ENCODE measurements at regions not wholly inside any gene's neighbourhood (a gene's known extent, or its start where the extent isn't known, plus 50 kb on each side); places are given as distances from the start of the nearest gene placed in this dataset.

DNA sequence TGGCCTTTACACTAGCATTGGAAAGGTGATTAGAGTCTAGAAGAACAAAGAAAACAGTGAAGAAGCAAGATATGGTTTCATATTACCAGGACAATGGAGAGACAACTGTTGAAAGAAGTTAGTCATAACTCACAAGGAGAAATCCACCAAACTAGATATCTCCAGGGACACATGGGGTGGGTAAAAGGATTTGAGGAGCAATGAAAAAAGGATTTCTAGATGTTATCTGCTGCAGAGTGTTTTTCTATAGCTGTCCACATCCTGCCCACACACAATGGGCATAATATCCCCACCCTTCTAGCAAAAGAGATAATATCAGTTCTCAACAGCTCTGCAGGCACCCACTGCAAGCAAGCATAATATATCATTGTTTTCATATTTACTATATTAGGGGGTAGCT, 303.1 kb downstream of the HAO1 start:
- Mint-ChIP-seq H3K27me3 (no peaks in the 10 kb centered on the region), H3K4me1 (no peaks in the 10 kb centered on the region), H3K9me3 (ENCODE audit: insufficient read depth) (no peaks in the 10 kb centered on the region), H3K27ac (no peak overlapping the region), H3K4me3 (no peak overlapping the region)
- Histone ChIP-seq H3K9ac (ENCODE audit: low read length) (no peak overlapping the region), H3K27me3 (replicated peaks in 1 of 4; ENCODE audit: control extremely low read depth in 1 of 4, control insufficient read depth in 3 of 4, insufficient read depth in 4 of 4, low read length in 3 of 4) (no peaks in the 10 kb centered on the region), H3K27ac (ENCODE audit: low read length in 2 of 2) (no peak overlapping the region), H3K4me2 (replicated peaks; ENCODE audit: low read depth, low read length, poor library complexity, severe bottlenecking) (no peak overlapping the region), H3K4me3 (ENCODE audit: control extremely low read depth in 1 of 5, extremely low read depth in 1 of 5, insufficient read depth in 1 of 5, low read depth in 2 of 5, low read length in 4 of 5) (no peak overlapping the region), H3K9me3 (ENCODE audit: control extremely low read depth in 1 of 3, control insufficient read depth in 2 of 3, insufficient read depth in 1 of 3, low read length in 2 of 3) (no peaks in the 10 kb centered on the region), H4K20me1 (ENCODE audit: control insufficient read depth, insufficient read depth, low read length, poor library complexity, severe bottlenecking) (no peaks in the 10 kb centered on the region), H3K4me1 (ENCODE audit: control insufficient read depth in 2 of 2, insufficient read depth in 2 of 2, low read length in 2 of 2) (no peaks in the 10 kb centered on the region), H3K79me2 (ENCODE audit: control insufficient read depth, insufficient read depth, low read length) (no peaks in the 10 kb centered on the region), H2AFZ (ENCODE audit: insufficient read depth, low read depth, low read length, poor library complexity, severe bottlenecking) (no peak overlapping the region), H3K36me3 (replicated peaks in 1 of 2; ENCODE audit: control extremely low read depth in 1 of 2, control insufficient read depth in 1 of 2, extremely low read depth in 1 of 2, insufficient read depth in 2 of 2, low read length in 1 of 2) (no peaks in the 10 kb centered on the region)
- no peak for DNase-seq
- ATAC-seq (ENCODE audit: low read depth): no peak
- POLR2A ChIA-PET: no interaction called here
- no peak for TF ChIP-seq EZH2 (IDR thresholded peaks at IDR 0.05; ENCODE audit: borderline replicate concordance, insufficient read depth, low read depth, low read length, poor library complexity, severe bottlenecking)
- TF ChIP-seq CTCF (IDR thresholded peaks at IDR 0.05): no peak
- intact Hi-C loops (cut with micrococcal nuclease): no loop called here
- CTCF ChIA-PET: no interaction called here

GRCh38 chr20:7650086-7650879, 290.0 kb downstream of the HAO1 start:
- Mint-ChIP-seq H3K27me3 (no peaks in the 10 kb centered on the region), H3K4me1 (no peaks in the 10 kb centered on the region), H3K27ac (no peak overlapping the region), H3K4me3 (no peak overlapping the region), H3K9me3 (ENCODE audit: insufficient read depth) (peaks cover 1% of the 10 kb centered on the region)
- Histone ChIP-seq H3K9me3 (ENCODE audit: control extremely low read depth in 1 of 3, control insufficient read depth in 2 of 3, insufficient read depth in 1 of 3, low read length in 2 of 3) (peaks cover 0 to 15% (median 0%) of the 10 kb centered on the region in 3 donors), H4K20me1 (ENCODE audit: control insufficient read depth, insufficient read depth, low read length, poor library complexity, severe bottlenecking) (no peaks in the 10 kb centered on the region), H3K36me3 (replicated peaks in 1 of 2; ENCODE audit: control extremely low read depth in 1 of 2, control insufficient read depth in 1 of 2, extremely low read depth in 1 of 2, insufficient read depth in 2 of 2, low read length in 1 of 2) (no peaks in the 10 kb centered on the region), H3K4me1 (ENCODE audit: control insufficient read depth in 2 of 2, insufficient read depth in 2 of 2, low read length in 2 of 2) (no peaks in the 10 kb centered on the region), H2AFZ (ENCODE audit: insufficient read depth, low read depth, low read length, poor library complexity, severe bottlenecking) (no peak overlapping the region), H3K27me3 (replicated peaks in 1 of 4; ENCODE audit: control extremely low read depth in 1 of 4, control insufficient read depth in 3 of 4, insufficient read depth in 4 of 4, low read length in 3 of 4) (no peaks in the 10 kb centered on the region), H3K4me3 (ENCODE audit: control extremely low read depth in 1 of 5, extremely low read depth in 1 of 5, insufficient read depth in 1 of 5, low read depth in 2 of 5, low read length in 4 of 5) (no peak overlapping the region), H3K79me2 (ENCODE audit: control insufficient read depth, insufficient read depth, low read length) (no peaks in the 10 kb centered on the region), H3K27ac (ENCODE audit: low read length in 2 of 2) (no peak overlapping the region), H3K4me2 (replicated peaks; ENCODE audit: low read depth, low read length, poor library complexity, severe bottlenecking) (no peak overlapping the region), H3K9ac (ENCODE audit: low read length) (no peak overlapping the region)
- WGBS (ENCODE audit: insufficient coverage): 82% methylated on average over 2 of the region's 6 CpGs
- ATAC-seq (ENCODE audit: low read depth): no peak
- CTCF ChIA-PET: no interaction called here
- POLR2A ChIA-PET: no interaction called here
- no peak for TF ChIP-seq CTCF (IDR thresholded peaks at IDR 0.05)
- TF ChIP-seq EZH2 (IDR thresholded peaks at IDR 0.05; ENCODE audit: borderline replicate concordance, insufficient read depth, low read depth, low read length, poor library complexity, severe bottlenecking): no peak
- intact Hi-C loops (cut with micrococcal nuclease): no loop called here
- no peak for DNase-seq

Measured in B cell (primary cell).